ENCODE measurements at regions not wholly inside any gene's neighbourhood (a gene's known extent, or its start where the extent isn't known, plus 50 kb on each side); places are given as distances from the start of the nearest gene placed in this dataset.

DNA sequence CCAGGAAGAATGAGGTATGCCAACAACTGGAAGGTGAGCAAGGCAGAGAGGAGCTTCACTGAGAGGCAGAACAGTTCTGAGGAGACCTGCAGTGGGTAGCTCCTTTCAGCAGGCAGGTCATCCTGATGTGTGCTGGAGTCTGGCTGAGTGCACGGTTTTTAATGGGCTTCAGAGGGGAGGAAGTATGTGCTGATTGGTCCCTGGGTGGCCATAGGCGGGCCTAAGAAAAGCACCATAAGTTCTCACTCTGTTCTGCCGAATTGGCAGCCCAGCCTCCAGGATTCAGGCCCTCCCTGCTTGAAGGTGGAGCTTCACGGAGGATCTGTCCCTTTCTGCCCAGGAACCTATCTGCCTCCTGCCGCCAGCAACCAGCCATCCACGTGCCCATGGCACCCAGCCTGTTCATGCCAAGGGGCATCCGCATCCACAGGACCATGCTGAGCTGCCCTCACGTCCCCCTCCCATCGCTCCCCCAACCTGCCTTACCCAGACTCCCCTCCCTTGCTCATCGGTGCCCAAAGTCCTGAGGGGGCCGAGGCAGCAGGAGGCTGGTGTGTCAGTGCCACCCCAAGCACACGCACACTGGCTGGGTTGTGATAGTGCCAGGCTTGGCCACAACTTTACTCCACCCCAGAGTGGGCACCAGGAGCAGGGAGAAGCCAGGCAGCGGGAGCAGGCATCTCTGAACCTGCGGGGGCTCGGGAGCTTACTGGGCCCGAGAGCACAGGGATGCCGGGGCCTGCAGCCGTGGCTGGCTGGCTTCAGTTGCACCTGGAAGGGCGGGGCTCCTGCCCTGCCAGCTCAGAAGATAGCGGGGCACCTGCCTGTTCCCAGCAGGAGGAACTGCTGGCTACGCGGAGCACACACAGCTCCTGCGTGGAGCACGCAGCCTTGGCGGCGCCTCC, 608.4 kb upstream of the FOXG1 start:
- no peak for TF ChIP-seq POLR2A (IDR thresholded peaks at IDR 0.05; ENCODE audit: low read length)
- TF ChIP-seq GATA1 (IDR thresholded peaks at IDR 0.05; ENCODE audit: low read depth, low read length), result no peak
